ENCODE measurements at regions not wholly inside any gene's neighbourhood (a gene's known extent, or its start where the extent isn't known, plus 50 kb on each side); places are given as distances from the start of the nearest gene placed in this dataset.
"Not testable (repeated sequence)": the region's sequence is repeated elsewhere in the genome, so short reads cannot be mapped to it uniquely, and the experiment has no call there.

DNA sequence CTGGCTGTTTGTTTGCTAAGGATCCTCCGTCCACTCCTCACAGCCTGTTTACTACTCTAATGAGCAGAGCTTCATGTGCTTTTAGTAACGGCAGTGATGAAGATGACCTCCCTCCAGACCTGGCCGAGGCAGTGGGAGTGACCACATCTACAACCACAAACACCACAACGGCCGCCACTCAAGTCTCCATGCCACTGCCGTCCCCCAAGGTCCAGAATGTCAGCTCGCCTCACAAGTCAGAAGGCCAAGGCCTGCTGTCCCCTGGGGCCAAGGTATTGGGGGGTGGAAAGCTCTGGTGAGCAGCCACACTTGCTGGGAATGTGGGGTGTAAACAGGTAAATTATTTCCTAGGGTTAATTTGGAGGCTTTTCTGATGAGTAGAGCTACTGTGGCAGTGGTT lies 926.4 kb downstream of the IPMK start:
- Histone ChIP-seq H3K4me1 (ENCODE audit: control insufficient read depth in 2 of 2, insufficient read depth in 2 of 2, low read length in 1 of 2) (no peaks in the 10 kb centered on the region), H3K27me3 (ENCODE audit: control insufficient read depth in 1 of 2, insufficient read depth in 2 of 2, low read length in 2 of 2) (no peaks in the 10 kb centered on the region), H3K9me3 (ENCODE audit: control insufficient read depth in 2 of 2, insufficient read depth in 1 of 2, low read depth in 1 of 2, low read length in 1 of 2) (peaks cover 0 to 2% of the 10 kb centered on the region in 2 donors), H3K4me3 (ENCODE audit: low read depth in 1 of 2, low read length in 2 of 2) (no peak overlapping the region), H3K36me3 (ENCODE audit: control insufficient read depth in 2 of 2, insufficient read depth in 2 of 2, low read length in 1 of 2) (no peaks in the 10 kb centered on the region), H3K27ac (ENCODE audit: low read depth in 2 of 2, low read length in 1 of 2) (no peak overlapping the region)
- 79 to 84% methylated on average over 7 of the region's 7 CpGs for WGBS, 2 donors

DNA sequence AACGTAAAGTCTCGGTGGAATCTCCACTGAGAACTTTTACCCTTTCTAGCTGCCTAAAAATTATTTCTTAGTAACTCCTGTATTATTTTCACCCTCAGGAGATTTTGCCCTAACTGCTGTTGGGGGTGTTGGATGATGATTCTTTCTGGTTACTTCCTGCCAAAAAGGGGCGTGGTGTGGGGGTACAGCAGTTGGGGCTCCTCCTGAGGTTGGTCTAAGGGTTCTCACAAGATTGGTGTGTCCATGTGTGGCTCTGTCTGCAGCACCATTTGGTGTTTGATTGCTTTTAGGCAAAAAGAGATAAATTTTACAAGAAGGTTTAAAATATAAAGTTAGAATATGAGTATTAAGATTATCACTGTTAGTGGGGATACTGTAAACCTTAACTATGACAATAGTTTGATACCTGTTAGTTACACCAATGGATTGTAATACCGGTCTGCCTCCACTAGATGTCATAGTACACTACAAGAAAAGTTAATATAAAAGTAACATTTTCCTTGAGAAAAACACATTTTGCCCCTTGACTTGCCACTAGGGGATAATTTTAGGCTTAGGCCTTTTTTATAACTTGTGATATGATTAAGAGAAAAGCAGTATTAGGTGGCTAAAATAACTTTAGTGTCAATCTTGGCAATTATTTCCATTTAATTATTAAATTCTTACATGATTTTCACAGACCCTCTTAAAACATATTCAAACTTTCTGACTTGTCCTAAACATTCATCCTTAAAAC lies 928.7 kb downstream of the IPMK start:
- no peak overlapping the region for H3K4me3 ChIP-seq (ENCODE audit: low read depth in 1 of 2, low read length in 2 of 2)
- WGBS, 2 donors = 37 to 39% methylated on average over 4 of the region's 4 CpGs
- peaks cover 0 to 2% of the 10 kb centered on the region in 2 donors for H3K9me3 ChIP-seq (ENCODE audit: control insufficient read depth in 2 of 2, insufficient read depth in 1 of 2, low read depth in 1 of 2, low read length in 1 of 2)
- H3K27me3 ChIP-seq (ENCODE audit: control insufficient read depth in 1 of 2, insufficient read depth in 2 of 2, low read length in 2 of 2) = no peaks in the 10 kb centered on the region
- no peak overlapping the region for H3K27ac ChIP-seq (ENCODE audit: low read depth in 2 of 2, low read length in 1 of 2)
- no peaks in the 10 kb centered on the region for H3K36me3 ChIP-seq (ENCODE audit: control insufficient read depth in 2 of 2, insufficient read depth in 2 of 2, low read length in 1 of 2)
- H3K4me1 ChIP-seq (ENCODE audit: control insufficient read depth in 2 of 2, insufficient read depth in 2 of 2, low read length in 1 of 2) = no peaks in the 10 kb centered on the region

DNA sequence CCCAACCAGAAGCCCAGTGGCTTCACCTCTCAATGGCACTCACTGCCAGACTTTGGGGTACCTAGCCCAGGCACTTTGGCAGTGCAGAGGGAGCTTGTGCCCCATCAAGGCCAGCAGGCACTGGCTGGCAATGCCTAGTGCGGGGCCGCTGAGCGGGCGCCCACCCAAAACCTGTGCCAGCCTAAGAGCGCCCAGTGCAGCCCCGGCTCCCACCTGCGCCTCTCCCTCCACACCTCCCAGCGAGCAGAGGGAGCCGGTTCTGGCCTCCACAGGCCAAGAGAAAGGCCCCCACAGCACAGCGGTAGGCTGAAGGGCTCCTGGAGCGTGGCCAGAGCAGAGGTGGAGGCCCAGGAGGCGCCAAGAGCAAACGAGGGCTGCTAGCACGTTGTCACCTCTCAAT lies 930.8 kb downstream of the IPMK start:
- WGBS, 2 donors = 83 to 84% methylated on average over 14 of the region's 14 CpGs
- no peaks in the 10 kb centered on the region for H3K36me3 ChIP-seq (ENCODE audit: control insufficient read depth in 2 of 2, insufficient read depth in 2 of 2, low read length in 1 of 2)
- no peak overlapping the region for H3K27ac ChIP-seq (ENCODE audit: low read depth in 2 of 2, low read length in 1 of 2)
- H3K4me1 ChIP-seq (ENCODE audit: control insufficient read depth in 2 of 2, insufficient read depth in 2 of 2, low read length in 1 of 2) = no peaks in the 10 kb centered on the region
- no peaks in the 10 kb centered on the region for H3K27me3 ChIP-seq (ENCODE audit: control insufficient read depth in 1 of 2, insufficient read depth in 2 of 2, low read length in 2 of 2)
- H3K9me3 ChIP-seq (ENCODE audit: control insufficient read depth in 2 of 2, insufficient read depth in 1 of 2, low read depth in 1 of 2, low read length in 1 of 2) = peaks cover 0 to under 1% of the 10 kb centered on the region in 2 donors
- no peak overlapping the region for H3K4me3 ChIP-seq (ENCODE audit: low read depth in 1 of 2, low read length in 2 of 2)

DNA sequence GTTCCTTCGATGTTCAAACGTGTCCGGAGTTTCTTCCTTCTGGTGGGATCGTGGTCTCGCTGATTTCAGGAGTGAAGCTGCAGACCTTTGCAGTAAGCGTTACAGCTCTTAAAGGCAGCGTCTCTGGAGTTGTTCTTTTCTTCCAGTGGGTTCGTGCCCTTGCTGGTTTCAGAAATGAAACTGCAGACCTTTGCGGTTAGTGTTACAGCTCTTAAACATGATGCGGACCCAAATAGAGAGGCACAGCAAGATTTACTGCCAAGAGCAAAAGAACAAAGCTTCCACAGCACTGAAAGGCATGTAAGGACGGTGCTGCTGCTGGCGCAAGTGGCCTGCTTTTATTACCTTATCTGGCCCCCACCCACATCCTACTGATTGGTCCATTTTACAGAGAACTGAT lies 931.4 kb downstream of the IPMK start:
- Histone ChIP-seq H3K9me3 (ENCODE audit: control insufficient read depth in 2 of 2, insufficient read depth in 1 of 2, low read depth in 1 of 2, low read length in 1 of 2) (no peaks in the 10 kb centered on the region), H3K36me3 (ENCODE audit: control insufficient read depth in 2 of 2, insufficient read depth in 2 of 2, low read length in 1 of 2) (no peaks in the 10 kb centered on the region), H3K4me3 (ENCODE audit: low read depth in 1 of 2, low read length in 2 of 2) (no peak overlapping the region), H3K4me1 (ENCODE audit: control insufficient read depth in 2 of 2, insufficient read depth in 2 of 2, low read length in 1 of 2) (no peaks in the 10 kb centered on the region), H3K27me3 (ENCODE audit: control insufficient read depth in 1 of 2, insufficient read depth in 2 of 2, low read length in 2 of 2) (no peaks in the 10 kb centered on the region), H3K27ac (ENCODE audit: low read depth in 2 of 2, low read length in 1 of 2) (no peak overlapping the region)
- WGBS, 2 donors = 87 to 88% methylated on average over 12 of the region's 12 CpGs

DNA sequence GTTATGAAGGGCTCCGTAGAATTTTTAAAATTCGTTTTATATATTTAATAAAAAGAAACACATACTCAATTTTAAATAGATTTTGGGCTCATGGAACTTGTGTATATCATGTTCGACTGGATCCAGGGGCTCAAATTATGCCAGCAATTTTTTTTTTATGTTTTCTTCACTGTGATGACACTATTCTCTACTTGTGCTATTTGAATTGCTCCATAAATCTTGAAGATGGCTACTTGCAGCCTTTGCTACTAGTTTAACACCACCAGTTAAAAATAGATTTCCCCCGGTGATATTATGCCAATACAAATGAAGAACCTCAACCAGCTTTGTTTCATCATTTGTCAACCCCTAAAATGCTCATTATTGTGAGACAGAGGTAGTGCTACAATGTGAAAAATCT lies 933.2 kb downstream of the IPMK start:
- H3K4me1 ChIP-seq (ENCODE audit: control insufficient read depth in 2 of 2, insufficient read depth in 2 of 2, low read length in 1 of 2) = no peaks in the 10 kb centered on the region
- 68 to 70% methylated on average over 4 of the region's 4 CpGs for WGBS, 2 donors

DNA sequence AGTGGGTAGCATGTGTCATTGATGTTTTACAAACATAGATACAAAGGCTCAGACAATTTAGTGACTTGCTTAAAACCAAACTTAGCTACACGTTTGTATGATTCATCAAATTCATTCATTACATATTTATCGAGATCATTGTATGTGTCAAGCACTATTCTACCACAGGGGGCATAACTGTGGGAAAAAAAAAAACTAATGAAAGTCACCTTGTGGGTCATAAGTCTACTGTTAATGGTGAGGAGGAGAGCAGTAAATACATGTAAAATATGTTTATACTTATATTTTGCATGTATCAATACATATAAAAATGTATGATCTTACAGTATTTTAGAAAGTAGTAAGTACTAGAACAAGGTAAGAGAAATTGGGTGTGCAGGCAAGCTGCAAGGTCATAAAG lies 933.8 kb downstream of the IPMK start:
- Histone ChIP-seq H3K36me3 (ENCODE audit: control insufficient read depth in 2 of 2, insufficient read depth in 2 of 2, low read length in 1 of 2) (no peaks in the 10 kb centered on the region), H3K9me3 (ENCODE audit: control insufficient read depth in 2 of 2, insufficient read depth in 1 of 2, low read depth in 1 of 2, low read length in 1 of 2) (no peaks in the 10 kb centered on the region), H3K4me3 (ENCODE audit: low read depth in 1 of 2, low read length in 2 of 2) (no peak overlapping the region), H3K27ac (ENCODE audit: low read depth in 2 of 2, low read length in 1 of 2) (no peak overlapping the region), H3K4me1 (ENCODE audit: control insufficient read depth in 2 of 2, insufficient read depth in 2 of 2, low read length in 1 of 2) (no peaks in the 10 kb centered on the region), H3K27me3 (ENCODE audit: control insufficient read depth in 1 of 2, insufficient read depth in 2 of 2, low read length in 2 of 2) (no peaks in the 10 kb centered on the region)
- 70 to 78% methylated on average over 2 of the region's 2 CpGs for WGBS, 2 donors

More for the DNA sequence above, 933.2 kb downstream of the IPMK start:
- Histone ChIP-seq H3K27ac (ENCODE audit: low read depth in 2 of 2, low read length in 1 of 2) (no peak overlapping the region), H3K4me3 (ENCODE audit: low read depth in 1 of 2, low read length in 2 of 2) (no peak overlapping the region), H3K27me3 (ENCODE audit: control insufficient read depth in 1 of 2, insufficient read depth in 2 of 2, low read length in 2 of 2) (no peaks in the 10 kb centered on the region), H3K9me3 (ENCODE audit: control insufficient read depth in 2 of 2, insufficient read depth in 1 of 2, low read depth in 1 of 2, low read length in 1 of 2) (no peaks in the 10 kb centered on the region), H3K36me3 (ENCODE audit: control insufficient read depth in 2 of 2, insufficient read depth in 2 of 2, low read length in 1 of 2) (no peaks in the 10 kb centered on the region)

DNA sequence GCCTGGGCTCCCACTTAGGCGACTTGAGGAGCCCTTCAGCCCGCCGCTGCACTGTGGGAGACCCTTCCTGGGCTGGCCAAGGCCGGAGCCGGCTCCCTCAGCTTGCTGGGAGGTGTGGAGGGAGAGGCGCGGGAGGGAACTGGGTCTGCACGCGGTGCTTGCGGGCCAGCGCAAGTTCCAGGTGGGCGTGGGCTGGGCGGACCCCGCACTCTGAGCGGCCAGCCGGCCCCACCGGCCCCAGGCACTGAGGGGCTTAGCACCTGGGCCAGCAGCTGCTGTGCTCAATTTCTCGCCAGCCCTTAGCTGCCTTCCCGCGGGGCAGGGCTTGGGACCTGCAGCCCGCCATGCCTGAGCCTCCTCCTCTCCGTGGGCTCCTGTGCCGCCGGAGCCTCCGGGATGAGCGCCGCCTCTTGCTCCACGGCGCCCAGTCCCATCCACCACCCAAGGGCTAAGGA lies 946.3 kb downstream of the IPMK start:
- H3K36me3 ChIP-seq (ENCODE audit: control insufficient read depth in 2 of 2, insufficient read depth in 2 of 2, low read length in 1 of 2); H3K4me3 ChIP-seq (ENCODE audit: low read depth in 1 of 2, low read length in 2 of 2); H3K9me3 ChIP-seq (ENCODE audit: control insufficient read depth in 2 of 2, insufficient read depth in 1 of 2, low read depth in 1 of 2, low read length in 1 of 2); H3K27ac ChIP-seq (ENCODE audit: low read depth in 2 of 2, low read length in 1 of 2); H3K27me3 ChIP-seq (ENCODE audit: control insufficient read depth in 1 of 2, insufficient read depth in 2 of 2, low read length in 2 of 2); H3K4me1 ChIP-seq (ENCODE audit: control insufficient read depth in 2 of 2, insufficient read depth in 2 of 2, low read length in 1 of 2): not testable (repeated sequence)
- 95 to 96% methylated on average over 29 of the region's 29 CpGs for WGBS, 2 donors

DNA sequence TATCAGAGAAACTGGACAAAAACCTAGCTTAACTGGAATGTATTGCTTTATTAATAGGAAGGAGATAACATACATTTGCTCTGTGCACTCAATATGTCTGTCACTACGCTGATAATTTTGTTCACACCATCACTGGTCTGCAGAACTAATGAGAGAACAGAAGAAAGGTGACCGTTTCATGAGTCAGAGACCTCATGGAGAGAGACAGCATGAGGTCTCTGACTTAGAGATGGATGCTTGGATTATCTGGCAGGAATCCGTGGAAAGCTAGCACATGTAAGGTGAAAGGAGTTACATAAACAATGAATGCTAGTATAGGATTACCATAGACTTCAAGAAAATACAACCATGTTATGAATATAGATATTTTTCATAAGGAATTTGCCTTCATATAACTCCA lies 947.3 kb downstream of the IPMK start:
- 64 to 74% methylated on average over 3 of the region's 3 CpGs for WGBS, 2 donors
- no peaks in the 10 kb centered on the region for H3K4me1 ChIP-seq (ENCODE audit: control insufficient read depth in 2 of 2, insufficient read depth in 2 of 2, low read length in 1 of 2)
- no peak overlapping the region for H3K4me3 ChIP-seq (ENCODE audit: low read depth in 1 of 2, low read length in 2 of 2)
- no peaks in the 10 kb centered on the region for H3K36me3 ChIP-seq (ENCODE audit: control insufficient read depth in 2 of 2, insufficient read depth in 2 of 2, low read length in 1 of 2)
- no peak overlapping the region for H3K27ac ChIP-seq (ENCODE audit: low read depth in 2 of 2, low read length in 1 of 2)
- peaks cover 3 to 7% of the 10 kb centered on the region in 2 donors for H3K9me3 ChIP-seq (ENCODE audit: control insufficient read depth in 2 of 2, insufficient read depth in 1 of 2, low read depth in 1 of 2, low read length in 1 of 2)
- no peaks in the 10 kb centered on the region for H3K27me3 ChIP-seq (ENCODE audit: control insufficient read depth in 1 of 2, insufficient read depth in 2 of 2, low read length in 2 of 2)

DNA sequence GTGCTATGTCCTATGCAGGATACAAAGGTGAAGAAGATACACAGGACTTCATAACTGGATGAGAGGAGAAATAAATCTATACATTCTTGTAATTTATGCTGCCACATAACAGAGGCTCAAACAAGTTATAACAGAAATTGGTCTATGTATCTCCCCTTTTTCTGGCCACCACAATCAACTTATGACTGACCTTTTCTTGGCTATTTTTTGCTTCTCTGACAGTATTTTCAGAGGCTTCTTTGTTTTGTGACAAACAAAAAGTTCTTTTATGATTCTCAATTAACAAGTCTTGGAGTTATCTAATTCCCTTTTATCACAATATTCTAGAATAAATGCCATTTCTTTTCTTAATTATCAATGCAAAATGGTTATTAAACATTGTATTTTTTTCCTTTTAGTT lies 953.0 kb upstream of the ZWINT start:
- H3K4me3 ChIP-seq (ENCODE audit: low read depth in 1 of 2, low read length in 2 of 2) = no peak overlapping the region
- no peaks in the 10 kb centered on the region for H3K36me3 ChIP-seq (ENCODE audit: control insufficient read depth in 2 of 2, insufficient read depth in 2 of 2, low read length in 1 of 2)
- no peak overlapping the region for H3K27ac ChIP-seq (ENCODE audit: low read depth in 2 of 2, low read length in 1 of 2)
- no peaks in the 10 kb centered on the region for H3K27me3 ChIP-seq (ENCODE audit: control insufficient read depth in 1 of 2, insufficient read depth in 2 of 2, low read length in 2 of 2)
- H3K4me1 ChIP-seq (ENCODE audit: control insufficient read depth in 2 of 2, insufficient read depth in 2 of 2, low read length in 1 of 2) = no peaks in the 10 kb centered on the region
- H3K9me3 ChIP-seq (ENCODE audit: control insufficient read depth in 2 of 2, insufficient read depth in 1 of 2, low read depth in 1 of 2, low read length in 1 of 2) = no peaks in the 10 kb centered on the region

DNA sequence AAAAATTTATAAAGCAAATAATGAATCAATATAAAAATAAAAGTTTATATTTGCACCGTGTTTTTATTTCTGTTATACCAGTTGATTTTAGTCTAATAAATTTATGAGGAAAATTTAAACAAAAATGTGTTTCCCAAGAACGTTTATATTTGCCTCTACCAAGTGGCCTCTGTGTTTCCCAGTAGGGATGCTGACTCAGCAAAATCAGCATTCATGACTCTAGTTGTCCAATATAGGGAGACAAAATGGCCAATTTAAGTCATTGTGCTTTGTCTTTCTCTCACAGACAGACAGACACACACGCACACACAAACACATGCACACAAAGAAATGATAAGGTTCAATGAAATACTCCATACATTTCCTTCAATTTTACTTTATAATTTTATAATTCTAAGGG lies 942.5 kb upstream of the ZWINT start:
- WGBS, 2 donors = 64 to 69% methylated on average over 3 of the region's 3 CpGs
- H3K9me3 ChIP-seq (ENCODE audit: control insufficient read depth in 2 of 2, insufficient read depth in 1 of 2, low read depth in 1 of 2, low read length in 1 of 2) = no peaks in the 10 kb centered on the region
- H3K36me3 ChIP-seq (ENCODE audit: control insufficient read depth in 2 of 2, insufficient read depth in 2 of 2, low read length in 1 of 2) = no peaks in the 10 kb centered on the region
- H3K27ac ChIP-seq (ENCODE audit: low read depth in 2 of 2, low read length in 1 of 2) = no peak overlapping the region
- no peak overlapping the region for H3K4me3 ChIP-seq (ENCODE audit: low read depth in 1 of 2, low read length in 2 of 2)
- H3K4me1 ChIP-seq (ENCODE audit: control insufficient read depth in 2 of 2, insufficient read depth in 2 of 2, low read length in 1 of 2) = no peaks in the 10 kb centered on the region
- H3K27me3 ChIP-seq (ENCODE audit: control insufficient read depth in 1 of 2, insufficient read depth in 2 of 2, low read length in 2 of 2) = no peaks in the 10 kb centered on the region

Measured in esophagus (tissue), 2 donors.